ENCODE measurements at regions not wholly inside any gene's neighbourhood (a gene's known extent, or its start where the extent isn't known, plus 50 kb on each side); places are given as distances from the start of the nearest gene placed in this dataset.

GRCh38 chr4:14833053-14833452 is 169.2 kb upstream of the CPEB2 start:
- H3K9ac ChIP-seq (ENCODE audit: low read depth in 1 of 2, low read length in 2 of 2): no peak overlapping the region
- no peaks in the 10 kb centered on the region for H3K36me3 ChIP-seq (ENCODE audit: control insufficient read depth in 1 of 2, insufficient read depth in 2 of 2, low read length in 2 of 2)
- H3K4me3 ChIP-seq (ENCODE audit: low read depth in 1 of 2, low read length in 2 of 2): no peak overlapping the region
- H3K9me3 ChIP-seq (ENCODE audit: control insufficient read depth in 1 of 2, low read length in 2 of 2): no peaks in the 10 kb centered on the region
- H3K27me3 ChIP-seq (ENCODE audit: control insufficient read depth in 1 of 2, insufficient read depth in 2 of 2, low read length in 2 of 2): no peaks in the 10 kb centered on the region
- H3K27ac ChIP-seq (ENCODE audit: low read depth, low read length): no peak overlapping the region
- H3K4me1 ChIP-seq (ENCODE audit: control insufficient read depth in 1 of 2, insufficient read depth in 2 of 2, low read length in 2 of 2): no peaks in the 10 kb centered on the region

GRCh38 chr4:14834382-14834781 is 167.9 kb upstream of the CPEB2 start:
- H3K27me3 ChIP-seq (ENCODE audit: control insufficient read depth in 1 of 2, insufficient read depth in 2 of 2, low read length in 2 of 2): no peaks in the 10 kb centered on the region
- H3K27ac ChIP-seq (ENCODE audit: low read depth, low read length): no peak overlapping the region
- no peak overlapping the region for H3K9ac ChIP-seq (ENCODE audit: low read depth in 1 of 2, low read length in 2 of 2)
- H3K4me1 ChIP-seq (ENCODE audit: control insufficient read depth in 1 of 2, insufficient read depth in 2 of 2, low read length in 2 of 2): no peaks in the 10 kb centered on the region
- H3K9me3 ChIP-seq (ENCODE audit: control insufficient read depth in 1 of 2, low read length in 2 of 2): no peaks in the 10 kb centered on the region
- H3K36me3 ChIP-seq (ENCODE audit: control insufficient read depth in 1 of 2, insufficient read depth in 2 of 2, low read length in 2 of 2): no peaks in the 10 kb centered on the region
- no peak overlapping the region for H3K4me3 ChIP-seq (ENCODE audit: low read depth in 1 of 2, low read length in 2 of 2)

- H3K4me1 ChIP-seq (ENCODE audit: control insufficient read depth in 1 of 2, insufficient read depth in 2 of 2, low read length in 2 of 2): no peaks in the 10 kb centered on the region
- no peak overlapping the region for H3K4me3 ChIP-seq (ENCODE audit: low read depth in 1 of 2, low read length in 2 of 2)
- no peak overlapping the region for H3K9ac ChIP-seq (ENCODE audit: low read depth in 1 of 2, low read length in 2 of 2)
- no peaks in the 10 kb centered on the region for H3K9me3 ChIP-seq (ENCODE audit: control insufficient read depth in 1 of 2, low read length in 2 of 2)
- H3K27me3 ChIP-seq (ENCODE audit: control insufficient read depth in 1 of 2, insufficient read depth in 2 of 2, low read length in 2 of 2): no peaks in the 10 kb centered on the region
- no peak overlapping the region for H3K27ac ChIP-seq (ENCODE audit: low read depth, low read length)
- no peaks in the 10 kb centered on the region for H3K36me3 ChIP-seq (ENCODE audit: control insufficient read depth in 1 of 2, insufficient read depth in 2 of 2, low read length in 2 of 2)
These were observed 167.0 kb upstream of the CPEB2 start for GRCh38 chr4:14835288-14835687.

- Histone ChIP-seq H3K4me1 (ENCODE audit: control insufficient read depth in 1 of 2, insufficient read depth in 2 of 2, low read length in 2 of 2) (no peaks in the 10 kb centered on the region), H3K4me3 (ENCODE audit: low read depth in 1 of 2, low read length in 2 of 2) (no peak overlapping the region), H3K27me3 (ENCODE audit: control insufficient read depth in 1 of 2, insufficient read depth in 2 of 2, low read length in 2 of 2) (no peaks in the 10 kb centered on the region), H3K36me3 (ENCODE audit: control insufficient read depth in 1 of 2, insufficient read depth in 2 of 2, low read length in 2 of 2) (no peaks in the 10 kb centered on the region), H3K27ac (ENCODE audit: low read depth, low read length) (no peak overlapping the region), H3K9me3 (ENCODE audit: control insufficient read depth in 1 of 2, low read length in 2 of 2) (no peaks in the 10 kb centered on the region), H3K9ac (ENCODE audit: low read depth in 1 of 2, low read length in 2 of 2) (no peak overlapping the region)
These were observed 166.4 kb upstream of the CPEB2 start for GRCh38 chr4:14835708-14836425.

GRCh38 chr4:14837860-14838259 is 164.4 kb upstream of the CPEB2 start:
- no peak overlapping the region for H3K9ac ChIP-seq (ENCODE audit: low read depth in 1 of 2, low read length in 2 of 2)
- no peak overlapping the region for H3K4me3 ChIP-seq (ENCODE audit: low read depth in 1 of 2, low read length in 2 of 2)
- H3K9me3 ChIP-seq (ENCODE audit: control insufficient read depth in 1 of 2, low read length in 2 of 2): no peaks in the 10 kb centered on the region
- no peaks in the 10 kb centered on the region for H3K27me3 ChIP-seq (ENCODE audit: control insufficient read depth in 1 of 2, insufficient read depth in 2 of 2, low read length in 2 of 2)
- no peaks in the 10 kb centered on the region for H3K36me3 ChIP-seq (ENCODE audit: control insufficient read depth in 1 of 2, insufficient read depth in 2 of 2, low read length in 2 of 2)
- H3K4me1 ChIP-seq (ENCODE audit: control insufficient read depth in 1 of 2, insufficient read depth in 2 of 2, low read length in 2 of 2): no peaks in the 10 kb centered on the region
- no peak overlapping the region for H3K27ac ChIP-seq (ENCODE audit: low read depth, low read length)

GRCh38 chr4:14841801-14842768 is 160.2 kb upstream of the CPEB2 start:
- H3K27ac ChIP-seq (ENCODE audit: low read depth, low read length): no peak overlapping the region
- no peak overlapping the region for H3K4me3 ChIP-seq (ENCODE audit: low read depth in 1 of 2, low read length in 2 of 2)

GRCh38 chr4:14842964-14843630 is 159.2 kb upstream of the CPEB2 start:
- no peaks in the 10 kb centered on the region for H3K4me1 ChIP-seq (ENCODE audit: control insufficient read depth in 1 of 2, insufficient read depth in 2 of 2, low read length in 2 of 2)
- H3K9ac ChIP-seq (ENCODE audit: low read depth in 1 of 2, low read length in 2 of 2): no peak overlapping the region
- no peaks in the 10 kb centered on the region for H3K27me3 ChIP-seq (ENCODE audit: control insufficient read depth in 1 of 2, insufficient read depth in 2 of 2, low read length in 2 of 2)
- no peaks in the 10 kb centered on the region for H3K9me3 ChIP-seq (ENCODE audit: control insufficient read depth in 1 of 2, low read length in 2 of 2)
- no peak overlapping the region for H3K4me3 ChIP-seq (ENCODE audit: low read depth in 1 of 2, low read length in 2 of 2)
- H3K36me3 ChIP-seq (ENCODE audit: control insufficient read depth in 1 of 2, insufficient read depth in 2 of 2, low read length in 2 of 2): no peaks in the 10 kb centered on the region
- no peak overlapping the region for H3K27ac ChIP-seq (ENCODE audit: low read depth, low read length)

More at GRCh38 chr4:14841801-14842768, 160.2 kb upstream of the CPEB2 start:
- Histone ChIP-seq H3K36me3 (ENCODE audit: control insufficient read depth in 1 of 2, insufficient read depth in 2 of 2, low read length in 2 of 2) (no peaks in the 10 kb centered on the region), H3K27me3 (ENCODE audit: control insufficient read depth in 1 of 2, insufficient read depth in 2 of 2, low read length in 2 of 2) (no peaks in the 10 kb centered on the region), H3K9me3 (ENCODE audit: control insufficient read depth in 1 of 2, low read length in 2 of 2) (no peaks in the 10 kb centered on the region), H3K9ac (ENCODE audit: low read depth in 1 of 2, low read length in 2 of 2) (no peak overlapping the region), H3K4me1 (ENCODE audit: control insufficient read depth in 1 of 2, insufficient read depth in 2 of 2, low read length in 2 of 2) (no peaks in the 10 kb centered on the region)

GRCh38 chr4:14844061-14844460 is 158.2 kb upstream of the CPEB2 start:
- Histone ChIP-seq H3K27me3 (ENCODE audit: control insufficient read depth in 1 of 2, insufficient read depth in 2 of 2, low read length in 2 of 2) (no peaks in the 10 kb centered on the region), H3K4me3 (ENCODE audit: low read depth in 1 of 2, low read length in 2 of 2) (no peak overlapping the region), H3K9ac (ENCODE audit: low read depth in 1 of 2, low read length in 2 of 2) (no peak overlapping the region), H3K36me3 (ENCODE audit: control insufficient read depth in 1 of 2, insufficient read depth in 2 of 2, low read length in 2 of 2) (no peaks in the 10 kb centered on the region), H3K9me3 (ENCODE audit: control insufficient read depth in 1 of 2, low read length in 2 of 2) (no peaks in the 10 kb centered on the region), H3K4me1 (ENCODE audit: control insufficient read depth in 1 of 2, insufficient read depth in 2 of 2, low read length in 2 of 2) (no peaks in the 10 kb centered on the region), H3K27ac (ENCODE audit: low read depth, low read length) (no peak overlapping the region)

- Histone ChIP-seq H3K27ac (ENCODE audit: low read depth, low read length) (no peak overlapping the region), H3K36me3 (ENCODE audit: control insufficient read depth in 1 of 2, insufficient read depth in 2 of 2, low read length in 2 of 2) (no peaks in the 10 kb centered on the region), H3K4me1 (ENCODE audit: control insufficient read depth in 1 of 2, insufficient read depth in 2 of 2, low read length in 2 of 2) (no peaks in the 10 kb centered on the region)
These were observed 154.1 kb upstream of the CPEB2 start for GRCh38 chr4:14848229-14848628.

More at GRCh38 chr4:14848229-14848628, 154.1 kb upstream of the CPEB2 start:
- Histone ChIP-seq H3K9ac (ENCODE audit: low read depth in 1 of 2, low read length in 2 of 2) (no peak overlapping the region), H3K9me3 (ENCODE audit: control insufficient read depth in 1 of 2, low read length in 2 of 2) (no peaks in the 10 kb centered on the region), H3K4me3 (ENCODE audit: low read depth in 1 of 2, low read length in 2 of 2) (no peak overlapping the region), H3K27me3 (ENCODE audit: control insufficient read depth in 1 of 2, insufficient read depth in 2 of 2, low read length in 2 of 2) (no peaks in the 10 kb centered on the region)

All from duodenal mucosa (tissue), 2 donors.